RPMI8226 (cell line): ENCODE measurements at regions not wholly inside any gene's neighbourhood (a gene's known extent, or its start where the extent isn't known, plus 50 kb on each side); places are given as distances from the start of the nearest gene placed in this dataset.
"Not testable (repeated sequence)": the region's sequence is repeated elsewhere in the genome, so short reads cannot be mapped to it uniquely, and the experiment has no call there.

Source experiments
- DNase-seq: peaks from one replicate; pipeline ENCODE4 v3.0.0-alpha.2; 2015

GRCh38 chr5:26535215-26535614 is 503.2 kb downstream of the CDH9 start:
- DNase-seq, result no peak

- DNase-seq, result no peak
Measured at GRCh38 chr5:26530305-26530704, 508.1 kb downstream of the CDH9 start.

GRCh38 chr5:26519245-26519644 is 519.1 kb downstream of the CDH9 start:
- DNase-seq, result no peak

GRCh38 chr5:26518065-26518464 is 520.3 kb downstream of the CDH9 start:
- DNase-seq, result no peak

GRCh38 chr5:26498972-26499371 is 539.4 kb downstream of the CDH9 start:
- DNase-seq, result no peak

- no peak for DNase-seq
Measured at GRCh38 chr5:26495437-26495836, 542.9 kb downstream of the CDH9 start.

GRCh38 chr5:26492906-26493459 is 545.4 kb downstream of the CDH9 start:
- no peak for DNase-seq

- DNase-seq, result no peak
Measured at GRCh38 chr5:26487553-26487952, 550.8 kb downstream of the CDH9 start.

- DNase-seq, result no peak
Measured at GRCh38 chr5:26486631-26487030, 551.8 kb downstream of the CDH9 start.

GRCh38 chr5:26485146-26485860 is 553.1 kb downstream of the CDH9 start:
- DNase-seq, result not testable (repeated sequence)

- DNase-seq, result peak; percentile 61
Measured at GRCh38 chr5:26482810-26483375, 555.5 kb downstream of the CDH9 start.

- peak; percentile 57 for DNase-seq
Measured at GRCh38 chr5:26482076-26482809, 556.1 kb downstream of the CDH9 start.

GRCh38 chr5:26470439-26470838 is 567.9 kb downstream of the CDH9 start:
- DNase-seq, result no peak

GRCh38 chr5:26439121-26439520 is 599.3 kb downstream of the CDH9 start:
- no peak for DNase-seq

- DNase-seq, result no peak
Measured at GRCh38 chr5:26434688-26435087, 603.7 kb downstream of the CDH9 start.

GRCh38 chr5:26432386-26432785 is 606.0 kb downstream of the CDH9 start:
- DNase-seq, result no peak

- DNase-seq, result no peak
Measured at GRCh38 chr5:26430323-26430722, 608.1 kb downstream of the CDH9 start.

GRCh38 chr5:26427281-26427680 is 611.1 kb downstream of the CDH9 start:
- DNase-seq, result no peak

- no peak for DNase-seq
Measured at GRCh38 chr5:26419987-26420386, 618.4 kb downstream of the CDH9 start.

GRCh38 chr5:26416911-26417310 is 621.5 kb downstream of the CDH9 start:
- no peak for DNase-seq

- DNase-seq, result no peak
Measured at GRCh38 chr5:26415987-26416779, 622.2 kb downstream of the CDH9 start.

- no peak for DNase-seq
Measured at GRCh38 chr5:26390608-26391007, 647.8 kb downstream of the CDH9 start.

GRCh38 chr5:26388976-26389375 is 649.4 kb downstream of the CDH9 start:
- no peak for DNase-seq
